ENCODE measurements at regions not wholly inside any gene's neighbourhood (a gene's known extent, or its start where the extent isn't known, plus 50 kb on each side); places are given as distances from the start of the nearest gene placed in this dataset.

DNA sequence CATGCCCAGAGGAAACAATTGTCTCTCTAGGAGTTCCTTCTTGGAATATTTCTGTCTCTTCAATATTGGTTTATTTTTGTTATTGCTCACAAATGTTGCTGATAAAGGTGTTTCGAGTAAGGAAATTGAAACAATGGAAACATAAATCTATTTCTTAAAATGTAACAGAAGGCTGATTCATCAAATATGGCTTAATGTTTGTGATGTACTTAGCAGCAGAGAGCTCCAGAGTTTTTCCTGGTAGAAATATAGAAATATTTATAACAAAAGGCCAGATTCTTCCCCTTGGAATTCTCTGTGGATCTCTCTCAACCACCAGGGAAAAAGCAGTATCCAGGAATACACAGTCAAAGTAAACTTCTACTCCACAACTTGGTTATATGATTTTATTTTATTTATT, 149.2 kb upstream of the LRIG3 start:
- no peaks in the 10 kb centered on the region for H3K36me3 ChIP-seq
- H3K4me1 ChIP-seq (ENCODE audit: insufficient read depth), result no peaks in the 10 kb centered on the region
- DNase-seq, result no peak
- intact Hi-C loops (cut with DNase I), result no loop called here
- 8 to 24% (median 10%) methylated on average over 1 of the region's 1 CpG for WGBS, 3 donors
- no peak for TF ChIP-seq EP300 (IDR thresholded peaks at IDR 0.05)
- TF ChIP-seq POLR2A (IDR thresholded peaks at IDR 0.05), result no peak
- TF ChIP-seq, protein P1, sequence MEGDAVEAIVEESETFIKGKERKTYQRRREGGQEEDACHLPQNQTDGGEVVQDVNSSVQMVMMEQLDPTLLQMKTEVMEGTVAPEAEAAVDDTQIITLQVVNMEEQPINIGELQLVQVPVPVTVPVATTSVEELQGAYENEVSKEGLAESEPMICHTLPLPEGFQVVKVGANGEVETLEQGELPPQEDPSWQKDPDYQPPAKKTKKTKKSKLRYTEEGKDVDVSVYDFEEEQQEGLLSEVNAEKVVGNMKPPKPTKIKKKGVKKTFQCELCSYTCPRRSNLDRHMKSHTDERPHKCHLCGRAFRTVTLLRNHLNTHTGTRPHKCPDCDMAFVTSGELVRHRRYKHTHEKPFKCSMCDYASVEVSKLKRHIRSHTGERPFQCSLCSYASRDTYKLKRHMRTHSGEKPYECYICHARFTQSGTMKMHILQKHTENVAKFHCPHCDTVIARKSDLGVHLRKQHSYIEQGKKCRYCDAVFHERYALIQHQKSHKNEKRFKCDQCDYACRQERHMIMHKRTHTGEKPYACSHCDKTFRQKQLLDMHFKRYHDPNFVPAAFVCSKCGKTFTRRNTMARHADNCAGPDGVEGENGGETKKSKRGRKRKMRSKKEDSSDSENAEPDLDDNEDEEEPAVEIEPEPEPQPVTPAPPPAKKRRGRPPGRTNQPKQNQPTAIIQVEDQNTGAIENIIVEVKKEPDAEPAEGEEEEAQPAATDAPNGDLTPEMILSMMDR (IDR thresholded peaks at IDR 0.05), result no peak
- no peaks in the 10 kb centered on the region for H3K27me3 ChIP-seq
- no peak overlapping the region for H3K27ac ChIP-seq
- H3K4me3 ChIP-seq, result no peak overlapping the region
- no peaks in the 10 kb centered on the region for H3K9me3 ChIP-seq

DNA sequence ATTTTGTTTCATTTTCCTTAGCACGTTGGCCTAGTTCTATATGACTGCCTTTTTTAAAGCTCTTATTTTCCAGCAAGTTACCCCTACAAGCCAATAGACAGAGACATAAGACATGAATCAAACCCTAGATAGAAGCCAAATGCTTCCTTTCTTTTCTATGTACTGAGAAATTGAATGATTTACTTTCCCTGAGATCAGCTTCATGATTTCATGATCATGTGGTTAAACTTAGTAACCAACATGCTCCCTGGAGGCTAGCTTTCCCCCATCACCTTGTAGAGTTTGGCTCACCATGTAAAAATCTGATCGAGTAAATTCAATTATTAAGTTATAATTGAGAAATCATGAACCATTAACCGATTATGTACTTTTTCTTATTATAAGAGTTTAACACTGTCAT, 148.1 kb upstream of the LRIG3 start:
- Histone ChIP-seq H3K4me1 (ENCODE audit: insufficient read depth) (no peaks in the 10 kb centered on the region), H3K9me3 (no peaks in the 10 kb centered on the region), H3K36me3 (no peaks in the 10 kb centered on the region), H3K4me3 (no peak overlapping the region), H3K27me3 (no peaks in the 10 kb centered on the region), H3K27ac (no peak overlapping the region)
- 88 to 92% (median 90%) methylated on average over 3 of the region's 3 CpGs for WGBS, 3 donors
- TF ChIP-seq EP300 (IDR thresholded peaks at IDR 0.05) (no peak), POLR2A (IDR thresholded peaks at IDR 0.05) (no peak)
- TF ChIP-seq, protein P1 (IDR thresholded peaks at IDR 0.05), result no peak
- intact Hi-C loops (cut with DNase I), result no loop called here
- DNase-seq, result no peak

DNA sequence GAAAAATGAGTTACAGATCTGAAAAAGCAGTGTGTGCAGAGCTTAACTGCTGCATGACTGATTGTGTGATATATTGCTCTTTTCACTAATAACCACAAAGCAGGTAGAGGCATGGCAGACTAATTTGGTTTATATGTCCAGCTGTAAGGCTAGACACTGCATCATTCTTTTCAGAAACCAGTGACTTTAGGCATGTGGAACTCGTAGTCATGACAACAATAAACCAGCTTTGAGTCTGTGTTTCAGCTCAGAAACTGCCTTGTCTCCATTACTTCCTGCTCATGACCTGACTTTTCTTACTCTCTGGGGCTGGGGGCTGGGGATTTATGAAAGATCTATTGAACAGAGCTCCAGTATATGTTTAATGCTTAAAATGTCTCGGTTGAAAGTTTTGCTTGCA, 146.8 kb upstream of the LRIG3 start:
- Histone ChIP-seq H3K27ac (no peak overlapping the region), H3K27me3 (no peaks in the 10 kb centered on the region), H3K36me3 (no peaks in the 10 kb centered on the region), H3K4me1 (ENCODE audit: insufficient read depth) (no peaks in the 10 kb centered on the region), H3K9me3 (no peaks in the 10 kb centered on the region), H3K4me3 (no peak overlapping the region)
- TF ChIP-seq, protein P1 (IDR thresholded peaks at IDR 0.05), result no peak
- TF ChIP-seq EP300 (IDR thresholded peaks at IDR 0.05) (no peak), POLR2A (IDR thresholded peaks at IDR 0.05) (no peak)
- intact Hi-C loops (cut with DNase I), result no loop called here
- WGBS, 3 donors, result 33 to 63% (median 56%) methylated on average over 2 of the region's 2 CpGs
- no peak for DNase-seq

DNA sequence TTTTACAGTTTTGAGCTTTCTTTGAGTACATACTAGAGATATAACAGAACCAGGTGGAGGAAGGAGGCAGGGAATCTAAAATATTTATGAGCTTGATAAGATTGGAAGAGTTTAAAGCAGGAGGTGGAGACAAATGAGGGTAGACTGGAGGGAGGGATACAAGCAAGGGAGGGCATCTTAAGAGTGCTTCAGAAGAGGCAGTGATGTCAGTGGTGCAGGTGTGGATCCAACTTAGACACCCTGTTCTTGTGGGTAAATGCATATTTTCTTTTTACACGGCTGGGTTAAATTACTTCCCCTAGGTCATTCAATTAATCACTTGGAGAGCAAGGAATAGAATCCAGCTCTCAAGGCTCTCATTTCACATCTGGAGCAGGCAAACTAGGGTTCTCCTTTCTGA, 146.1 kb upstream of the LRIG3 start:
- Histone ChIP-seq H3K4me1 (ENCODE audit: insufficient read depth) (no peaks in the 10 kb centered on the region), H3K27me3 (no peaks in the 10 kb centered on the region), H3K9me3 (no peaks in the 10 kb centered on the region), H3K36me3 (no peaks in the 10 kb centered on the region), H3K4me3 (no peak overlapping the region), H3K27ac (no peak overlapping the region)
- intact Hi-C loops (cut with DNase I), result no loop called here
- TF ChIP-seq POLR2A (IDR thresholded peaks at IDR 0.05) (no peak), EP300 (IDR thresholded peaks at IDR 0.05) (no peak)
- TF ChIP-seq, protein P1 (IDR thresholded peaks at IDR 0.05), result no peak
- WGBS, 3 donors, result 18 to 40% (median 27%) methylated on average over 1 of the region's 1 CpG
- no peak for DNase-seq

All from ovary (tissue), 7 donors.